Astrocyte (in vitro differentiated cells and primary cell): ENCODE measurements at regions not wholly inside any gene's neighbourhood (a gene's known extent, or its start where the extent isn't known, plus 50 kb on each side); places are given as distances from the start of the nearest gene placed in this dataset.
"Not testable (repeated sequence)": the region's sequence is repeated elsewhere in the genome, so short reads cannot be mapped to it uniquely, and the experiment has no call there.

Source experiments
- CTCF ChIP-seq: IDR thresholded peaks from 2 replicates; pipeline ENCODE4 v1.5.1; 2011; ENCODE audit warnings: low read depth, mild to moderate bottlenecking, inconsistent platforms, low read length, moderate library complexity; ENCODE audit not compliant: insufficient read depth
- EZH2 ChIP-seq: IDR thresholded peaks from 2 replicates; pipeline ENCODE4 v1.6.1; 2012; ENCODE audit warnings: mild to moderate bottlenecking, low read length, inconsistent platforms; ENCODE audit not compliant: insufficient read depth

GRCh38 chr10:21106931-21107330 lies 209.8 kb upstream of the NEBL start:
- TF ChIP-seq CTCF, EZH2: not testable (repeated sequence)
